22Rv1 (cell line): ENCODE measurements at regions not wholly inside any gene's neighbourhood (a gene's known extent, or its start where the extent isn't known, plus 50 kb on each side); places are given as distances from the start of the nearest gene placed in this dataset.

Experiments used
- ZFX ChIP-seq: fragments of 450-650 bp; IDR thresholded peaks from 2 replicates; pipeline ENCODE4 v1.6.1; 2017; ENCODE audit warnings: antibody characterized with exemption, borderline replicate concordance
- TF ChIP-seq, protein P1 (sequence below): fragments of 450-650 bp; IDR thresholded peaks from 2 replicates; pipeline ENCODE4 v1.5.1; 2017; ENCODE audit warnings: mild to moderate bottlenecking

DNA sequence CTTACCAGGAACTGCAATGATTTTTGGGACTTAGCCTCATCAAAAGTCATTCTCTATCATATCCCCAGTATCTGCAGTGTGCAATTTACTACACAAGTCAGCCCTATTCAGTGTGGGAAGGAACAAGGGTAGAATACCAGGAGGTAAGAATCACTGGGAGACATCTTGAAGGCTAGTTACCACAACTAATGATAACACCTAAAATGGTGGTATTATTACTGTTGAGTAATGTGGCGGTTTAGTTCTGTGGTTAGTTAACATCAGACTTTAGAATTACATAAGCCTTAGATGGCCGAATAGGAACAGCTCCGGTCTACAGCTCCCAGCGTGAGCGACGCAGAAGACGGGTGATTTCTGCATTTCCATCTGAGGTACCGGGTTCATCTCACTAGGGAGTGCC is 567.9 kb upstream of the CDH11 start:
- TF ChIP-seq, protein P1, sequence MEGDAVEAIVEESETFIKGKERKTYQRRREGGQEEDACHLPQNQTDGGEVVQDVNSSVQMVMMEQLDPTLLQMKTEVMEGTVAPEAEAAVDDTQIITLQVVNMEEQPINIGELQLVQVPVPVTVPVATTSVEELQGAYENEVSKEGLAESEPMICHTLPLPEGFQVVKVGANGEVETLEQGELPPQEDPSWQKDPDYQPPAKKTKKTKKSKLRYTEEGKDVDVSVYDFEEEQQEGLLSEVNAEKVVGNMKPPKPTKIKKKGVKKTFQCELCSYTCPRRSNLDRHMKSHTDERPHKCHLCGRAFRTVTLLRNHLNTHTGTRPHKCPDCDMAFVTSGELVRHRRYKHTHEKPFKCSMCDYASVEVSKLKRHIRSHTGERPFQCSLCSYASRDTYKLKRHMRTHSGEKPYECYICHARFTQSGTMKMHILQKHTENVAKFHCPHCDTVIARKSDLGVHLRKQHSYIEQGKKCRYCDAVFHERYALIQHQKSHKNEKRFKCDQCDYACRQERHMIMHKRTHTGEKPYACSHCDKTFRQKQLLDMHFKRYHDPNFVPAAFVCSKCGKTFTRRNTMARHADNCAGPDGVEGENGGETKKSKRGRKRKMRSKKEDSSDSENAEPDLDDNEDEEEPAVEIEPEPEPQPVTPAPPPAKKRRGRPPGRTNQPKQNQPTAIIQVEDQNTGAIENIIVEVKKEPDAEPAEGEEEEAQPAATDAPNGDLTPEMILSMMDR, result no peak
- no peak for TF ChIP-seq ZFX
